IPS-18c (cell line): ENCODE measurements at regions not wholly inside any gene's neighbourhood (a gene's known extent, or its start where the extent isn't known, plus 50 kb on each side); places are given as distances from the start of the nearest gene placed in this dataset.

Experiments used
- H3K4me3 ChIP-seq: 2 replicates; pipeline ENCODE4 v1.7.0; 2013; ENCODE audit warnings: low read depth, mild to moderate bottlenecking, low read length, moderate library complexity; ENCODE audit not compliant: insufficient read depth
- H3K9me3 ChIP-seq: one replicate; pipeline ENCODE4 v1.6.1; 2013; ENCODE audit warnings: mild to moderate bottlenecking, low read length, moderate library complexity; ENCODE audit not compliant: control insufficient read depth, insufficient read depth

DNA sequence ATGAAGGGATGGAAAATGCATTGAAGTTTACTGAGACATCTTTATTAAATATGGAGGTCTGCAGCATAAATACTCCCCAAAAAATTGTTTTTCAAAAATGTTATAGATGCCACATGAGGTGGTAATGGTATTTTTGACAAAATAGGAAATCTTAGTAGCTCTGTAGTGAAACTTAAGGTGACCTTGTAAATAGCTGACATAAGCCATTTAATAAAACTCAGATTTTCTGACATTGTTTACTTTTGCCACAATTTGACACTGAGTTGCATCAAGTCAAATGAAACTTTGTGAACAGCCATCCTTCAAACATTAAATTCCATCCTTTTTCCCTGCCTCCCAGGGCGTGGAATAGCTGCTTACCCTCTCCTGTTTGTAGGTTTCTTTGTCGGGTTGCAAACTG is 953.1 kb downstream of the PCDH17 start:
- Histone ChIP-seq H3K4me3 (no peak overlapping the region), H3K9me3 (no peaks in the 10 kb centered on the region)

DNA sequence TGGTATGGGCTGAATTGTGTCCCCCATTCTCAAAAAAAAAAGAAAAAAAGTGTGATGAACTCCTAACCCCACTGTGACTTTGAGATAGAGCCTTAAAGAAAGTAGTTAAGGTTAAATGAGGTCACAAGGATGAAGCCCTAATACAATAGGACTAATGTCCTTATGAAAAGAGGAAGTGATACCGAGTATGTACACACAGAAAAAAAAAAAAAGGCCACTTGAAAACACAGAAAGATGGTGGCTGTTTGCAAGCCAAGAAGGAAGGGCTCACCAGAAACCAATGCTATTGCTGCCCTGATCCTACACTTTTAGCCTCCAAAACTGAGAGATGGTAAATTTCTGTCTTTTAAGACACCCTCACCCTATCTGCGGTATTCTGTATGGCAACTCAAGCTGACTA is 955.6 kb downstream of the PCDH17 start:
- no peak overlapping the region for H3K4me3 ChIP-seq
- no peaks in the 10 kb centered on the region for H3K9me3 ChIP-seq

DNA sequence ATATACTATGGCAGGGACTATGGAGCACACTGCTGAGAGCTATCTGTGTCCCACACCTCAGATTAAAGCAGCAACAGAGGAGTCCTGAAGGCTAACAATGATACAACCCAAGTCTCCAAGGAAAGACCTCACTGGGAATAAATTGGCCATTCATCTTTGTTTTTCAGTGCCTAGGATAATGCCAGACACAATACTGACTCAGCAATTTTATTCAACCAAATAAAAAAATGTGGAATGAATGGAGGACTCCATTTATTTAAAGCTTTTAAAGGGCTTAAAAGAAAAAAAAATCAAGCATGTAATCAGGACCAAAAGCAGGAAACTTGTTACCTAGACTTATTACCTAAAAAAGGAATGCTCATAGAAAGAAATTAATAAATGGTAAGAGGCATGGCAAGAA is 960.5 kb downstream of the PCDH17 start:
- no peak overlapping the region for H3K4me3 ChIP-seq
- H3K9me3 ChIP-seq = no peaks in the 10 kb centered on the region

DNA sequence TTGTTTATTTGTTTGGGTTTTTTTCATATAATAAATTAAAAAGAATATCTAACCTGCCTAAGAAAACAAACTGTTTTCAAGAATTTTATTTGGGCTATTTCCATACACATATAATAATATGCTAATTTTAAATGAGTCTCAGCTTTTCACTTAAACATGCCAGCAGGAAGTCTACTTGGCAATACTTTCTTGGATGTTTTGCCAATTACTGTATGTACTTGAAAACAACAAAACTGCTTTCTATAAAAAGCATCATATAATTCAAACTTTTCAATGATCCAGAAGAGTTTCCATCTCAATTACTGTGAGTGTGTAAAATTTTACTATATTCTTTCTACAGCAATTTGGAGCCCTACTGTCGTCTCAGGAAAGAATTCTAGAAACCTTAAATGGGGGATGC is 961.2 kb downstream of the PCDH17 start:
- Histone ChIP-seq H3K9me3 (no peaks in the 10 kb centered on the region), H3K4me3 (no peak overlapping the region)

DNA sequence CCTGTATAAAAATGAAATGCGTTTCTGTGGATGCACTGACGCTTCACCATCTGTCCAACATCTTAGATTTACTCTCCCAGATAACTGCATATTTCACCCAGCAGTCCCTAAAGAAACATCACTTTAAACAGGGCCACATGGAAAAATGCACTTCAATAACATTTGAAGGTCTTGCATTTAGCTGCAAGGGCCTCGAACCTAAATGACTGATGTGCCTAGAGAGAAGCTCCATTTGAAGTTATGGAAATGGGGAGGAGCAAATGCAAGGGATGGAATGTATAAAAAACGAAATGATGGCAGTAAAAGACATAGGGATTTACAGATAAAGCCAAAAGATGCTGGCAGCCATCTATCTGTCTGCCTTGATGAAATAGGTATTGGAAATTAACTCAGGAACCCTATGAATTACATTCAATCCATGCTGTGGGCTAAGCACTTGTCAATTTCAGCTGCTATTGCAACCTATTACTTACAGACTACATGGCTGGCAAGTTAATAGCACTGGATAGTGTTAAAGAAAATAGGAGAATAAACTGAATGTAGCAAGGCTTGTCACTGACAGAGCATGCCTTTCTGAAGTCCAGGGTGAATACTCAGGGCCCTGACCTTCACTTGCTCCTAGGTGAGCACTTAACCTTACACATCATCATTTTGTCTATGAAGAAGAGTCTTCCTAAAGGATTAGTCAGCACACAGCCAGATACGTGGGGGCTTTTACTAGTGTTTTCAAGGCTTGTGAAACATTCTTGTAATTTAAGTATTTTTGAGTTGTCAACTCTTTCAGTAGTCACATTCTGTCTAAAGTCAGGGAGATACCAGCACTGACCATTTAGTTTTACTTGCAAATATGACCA is 963.4 kb downstream of the PCDH17 start:
- H3K4me3 ChIP-seq = no peak overlapping the region
- H3K9me3 ChIP-seq = no peaks in the 10 kb centered on the region

DNA sequence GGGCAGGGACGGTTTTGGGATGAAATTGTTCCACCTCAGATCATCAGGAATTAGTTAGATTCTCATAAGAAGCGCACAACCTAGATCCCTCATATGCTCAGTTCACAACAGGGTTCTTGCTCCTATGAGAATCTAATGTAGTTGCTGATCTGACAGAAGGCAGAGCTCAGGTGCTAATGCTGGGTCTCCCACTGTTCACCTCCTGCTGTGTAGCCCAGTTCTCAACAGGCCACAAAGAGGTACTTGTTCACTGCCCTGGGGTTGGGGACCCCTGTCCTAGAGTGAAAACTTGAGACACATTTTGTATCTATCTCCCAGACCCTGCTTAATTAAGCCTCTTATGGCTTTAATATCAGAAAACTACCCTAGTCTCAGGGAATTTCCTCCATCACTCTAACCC is 966.0 kb downstream of the PCDH17 start:
- no peak overlapping the region for H3K4me3 ChIP-seq
- no peaks in the 10 kb centered on the region for H3K9me3 ChIP-seq

DNA sequence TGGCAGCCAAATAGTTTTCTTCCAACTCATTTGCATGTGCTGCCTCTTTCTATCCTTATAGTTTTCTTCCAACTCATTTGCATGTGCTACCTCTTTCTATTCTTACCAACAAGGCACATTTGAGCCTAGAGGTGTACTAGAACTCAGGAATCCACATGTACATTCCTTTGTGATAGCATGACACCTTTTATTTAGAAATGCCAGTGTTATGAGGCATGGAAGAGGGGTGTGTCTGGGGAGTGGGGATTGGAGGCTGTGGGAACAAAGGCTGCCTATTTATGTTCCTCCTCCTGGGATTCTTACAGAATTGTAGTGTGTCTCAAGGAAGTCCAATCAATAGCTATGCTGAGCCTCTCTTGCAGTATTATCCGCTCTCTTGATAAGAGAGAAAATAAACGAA is 966.7 kb downstream of the PCDH17 start:
- H3K9me3 ChIP-seq = no peaks in the 10 kb centered on the region
- H3K4me3 ChIP-seq = no peak overlapping the region

DNA sequence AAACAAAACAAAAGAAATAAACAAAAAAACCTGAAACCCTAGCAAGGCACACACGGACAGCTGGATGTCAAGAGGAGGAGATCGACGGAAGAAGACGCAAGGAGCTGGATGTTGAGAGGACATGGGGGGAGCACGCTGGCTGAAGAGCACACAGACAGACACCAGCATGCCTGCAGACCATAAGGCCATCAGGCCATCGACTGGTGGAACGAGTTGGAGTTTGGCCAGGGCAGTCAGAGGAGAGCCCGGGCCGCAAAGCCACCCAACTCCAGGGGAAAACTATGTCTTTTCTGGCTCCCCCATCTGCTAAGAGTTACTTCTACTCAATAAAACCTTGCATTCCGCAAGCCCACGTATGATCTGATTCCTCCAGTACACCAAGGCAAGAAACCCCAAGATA is 979.6 kb downstream of the PCDH17 start:
- Histone ChIP-seq H3K9me3 (no peaks in the 10 kb centered on the region), H3K4me3 (no peak overlapping the region)

DNA sequence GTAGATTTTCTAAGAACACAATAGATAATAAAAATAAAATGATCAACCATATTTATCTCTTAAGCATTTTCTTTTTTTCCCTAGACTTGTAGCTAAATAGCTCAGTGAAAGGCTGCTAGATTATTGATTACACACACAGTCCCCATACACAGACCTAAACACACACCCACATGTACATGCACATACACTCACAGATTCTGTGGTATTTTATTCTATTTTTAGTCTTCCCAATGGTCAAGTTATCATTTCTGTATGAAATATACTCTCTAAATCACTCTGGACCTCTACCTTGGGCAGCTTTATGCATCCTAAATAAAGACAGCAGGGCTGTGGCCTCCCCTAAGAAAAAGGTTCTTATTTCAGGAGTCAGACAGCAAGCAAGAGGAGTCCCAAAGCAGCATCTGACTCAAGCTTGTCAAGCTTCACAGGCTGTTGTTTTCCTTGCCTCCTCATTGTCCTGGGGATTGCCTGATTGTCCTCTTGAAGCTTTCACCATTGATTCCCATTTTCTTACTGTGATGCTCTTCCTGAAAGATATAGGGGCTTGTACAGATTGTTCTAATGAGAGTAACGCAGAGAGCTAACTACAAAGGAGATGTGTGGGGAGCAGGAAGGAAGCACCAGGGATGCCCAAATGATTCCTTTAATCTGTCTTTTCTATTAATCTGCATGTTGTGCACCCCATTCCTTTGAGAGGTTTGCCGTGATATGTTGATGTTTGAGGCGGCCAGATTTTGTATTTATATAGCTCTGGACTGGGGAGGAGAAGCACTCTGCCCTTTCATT is 986.5 kb downstream of the PCDH17 start:
- no peaks in the 10 kb centered on the region for H3K9me3 ChIP-seq
- H3K4me3 ChIP-seq = no peak overlapping the region

DNA sequence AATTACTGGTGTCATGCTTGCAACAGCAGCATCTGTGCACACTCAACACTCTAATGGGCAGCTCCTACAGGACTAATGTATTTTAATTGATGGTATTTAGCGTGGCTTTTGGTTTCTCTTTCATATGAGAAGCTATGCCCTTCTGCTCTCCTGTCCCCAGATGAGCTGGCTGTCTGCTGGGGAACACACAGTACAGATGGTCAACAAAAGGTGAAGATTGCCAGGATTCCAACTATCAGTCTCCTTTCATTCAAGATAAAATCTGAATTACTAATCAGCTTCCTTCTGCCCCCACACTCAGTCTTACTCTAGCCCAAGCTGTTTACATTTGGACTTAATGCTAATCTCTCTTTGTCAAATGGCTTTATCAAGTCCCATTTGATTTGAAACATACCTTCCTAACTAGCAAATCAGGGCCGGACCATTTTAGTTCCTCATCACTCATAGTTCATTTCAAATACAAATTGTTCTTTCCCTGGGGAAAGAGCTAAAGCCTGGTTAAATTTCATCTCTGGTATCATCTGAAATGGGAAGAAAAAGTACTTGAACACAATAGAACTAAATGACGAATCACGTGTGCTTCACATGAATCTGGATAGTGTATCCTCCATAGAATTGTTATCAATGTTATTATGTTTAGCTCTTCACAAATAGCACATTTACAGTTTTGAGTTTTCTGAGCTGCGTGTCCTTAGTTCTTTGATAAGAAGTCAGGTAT is 988.0 kb downstream of the PCDH17 start:
- H3K9me3 ChIP-seq = no peaks in the 10 kb centered on the region
- H3K4me3 ChIP-seq = no peak overlapping the region

DNA sequence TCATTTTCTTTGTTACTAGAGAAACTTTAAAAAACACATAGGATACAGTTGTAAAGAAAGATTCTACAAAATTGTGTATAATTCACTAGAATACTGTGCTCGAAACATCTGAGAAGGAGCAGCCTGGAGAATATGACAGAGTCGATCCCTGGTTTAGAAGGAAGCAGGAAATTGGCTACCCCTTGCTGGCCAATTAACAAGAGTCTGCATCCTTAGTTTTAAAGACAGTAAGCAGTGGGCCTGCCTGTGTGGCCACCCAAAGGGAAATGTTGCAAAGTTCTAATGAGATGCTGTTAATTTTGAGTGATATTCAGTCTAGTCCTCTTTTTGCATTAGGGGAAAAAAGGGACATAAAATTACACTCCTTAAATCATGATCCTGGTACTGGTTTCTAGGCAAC is 988.6 kb downstream of the PCDH17 start:
- H3K4me3 ChIP-seq = no peak overlapping the region
- H3K9me3 ChIP-seq = no peaks in the 10 kb centered on the region

DNA sequence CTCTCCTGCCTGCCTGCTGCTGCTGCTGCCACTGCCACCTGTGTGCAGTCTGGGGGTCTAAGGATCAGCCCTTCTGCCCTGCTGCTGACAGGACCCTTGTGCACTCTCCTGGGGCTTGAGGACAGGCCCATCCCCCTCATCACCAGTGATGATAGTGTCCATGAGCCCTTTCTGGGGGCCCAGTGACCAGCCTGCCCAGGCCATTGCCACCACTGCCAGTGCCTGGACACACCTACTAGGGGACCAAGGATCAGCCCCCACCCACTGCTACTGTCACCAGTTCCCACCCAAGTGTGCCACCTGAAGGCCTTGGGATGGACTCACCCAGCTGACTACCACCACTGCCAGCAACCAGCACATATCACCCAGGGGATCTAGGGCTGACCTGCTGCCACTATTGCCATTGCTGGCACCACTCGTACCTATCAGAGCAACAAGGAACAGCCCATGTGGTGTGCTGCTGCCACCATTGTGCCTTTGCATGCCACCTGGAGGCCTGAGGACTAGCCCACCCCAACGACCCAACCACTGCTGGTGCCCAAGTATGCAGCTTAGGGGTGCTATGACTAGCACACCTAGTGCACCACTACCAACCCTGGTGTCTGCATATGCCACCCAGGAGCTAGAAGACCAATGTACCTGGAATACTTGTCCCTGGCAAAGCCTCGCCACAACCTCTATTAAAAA is 994.3 kb downstream of the PCDH17 start:
- Histone ChIP-seq H3K4me3 (no peak overlapping the region), H3K9me3 (no peaks in the 10 kb centered on the region)

DNA sequence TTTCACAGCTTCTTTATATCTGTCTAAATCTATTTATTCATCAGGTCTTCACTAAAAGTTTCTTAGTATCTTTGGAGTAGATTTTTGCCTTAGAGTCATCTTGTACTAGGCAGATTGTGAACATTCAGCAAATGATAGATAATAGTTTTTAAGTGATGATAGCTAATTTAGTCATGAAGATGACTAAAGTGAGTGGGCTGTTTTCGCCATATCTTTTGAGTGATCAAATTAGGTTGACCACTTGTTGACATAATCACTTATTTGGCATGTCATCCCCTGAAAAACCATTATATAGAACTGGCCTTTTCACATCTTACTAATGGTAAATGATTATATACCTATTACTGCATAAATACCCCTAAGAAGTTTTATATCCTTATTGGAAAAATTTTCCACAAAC is 999.2 kb downstream of the PCDH17 start:
- Histone ChIP-seq H3K4me3 (no peak overlapping the region), H3K9me3 (no peaks in the 10 kb centered on the region)

DNA sequence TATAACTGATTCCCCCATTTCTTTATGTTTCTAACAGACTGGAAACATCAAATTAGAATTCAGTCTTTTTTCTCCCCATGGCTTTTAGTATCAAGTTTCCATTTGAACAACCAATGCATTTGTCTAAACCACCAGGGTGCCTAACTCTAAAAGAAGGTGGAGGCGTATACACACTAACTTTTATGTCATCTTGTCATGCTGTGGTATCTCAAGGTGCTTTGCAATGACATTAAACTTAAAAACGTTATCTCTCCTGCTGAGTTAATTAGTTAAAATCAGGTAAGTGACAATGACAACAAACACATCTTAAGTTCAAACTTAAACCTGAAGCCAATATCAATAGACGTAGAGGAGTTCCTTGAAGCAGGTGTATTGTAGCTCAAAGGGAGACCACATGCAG is 1001.7 kb downstream of the PCDH17 start:
- no peaks in the 10 kb centered on the region for H3K9me3 ChIP-seq

DNA sequence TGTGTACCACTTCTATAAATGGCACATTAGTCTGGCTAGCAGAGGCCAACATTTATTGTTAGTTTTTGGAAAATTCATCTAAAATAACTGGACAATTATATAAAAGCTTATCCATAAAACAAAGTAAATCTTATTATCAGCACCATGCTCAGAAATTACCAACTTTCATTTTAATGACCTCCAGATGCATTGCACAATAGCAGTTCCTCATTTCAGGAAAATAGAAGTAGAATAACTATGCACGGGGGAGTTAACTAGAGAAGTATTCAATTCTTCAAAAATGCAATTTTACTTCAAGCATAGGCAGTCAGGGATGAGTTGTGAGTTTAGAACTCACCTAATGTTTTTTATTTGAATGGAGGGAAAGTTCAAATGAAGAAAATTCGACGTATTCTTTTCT is 1023.5 kb downstream of the PCDH17 start:
- Histone ChIP-seq H3K4me3 (no peak overlapping the region), H3K9me3 (no peaks in the 10 kb centered on the region)

More for the DNA sequence above, 1001.7 kb downstream of the PCDH17 start:
- H3K4me3 ChIP-seq = no peak overlapping the region

DNA sequence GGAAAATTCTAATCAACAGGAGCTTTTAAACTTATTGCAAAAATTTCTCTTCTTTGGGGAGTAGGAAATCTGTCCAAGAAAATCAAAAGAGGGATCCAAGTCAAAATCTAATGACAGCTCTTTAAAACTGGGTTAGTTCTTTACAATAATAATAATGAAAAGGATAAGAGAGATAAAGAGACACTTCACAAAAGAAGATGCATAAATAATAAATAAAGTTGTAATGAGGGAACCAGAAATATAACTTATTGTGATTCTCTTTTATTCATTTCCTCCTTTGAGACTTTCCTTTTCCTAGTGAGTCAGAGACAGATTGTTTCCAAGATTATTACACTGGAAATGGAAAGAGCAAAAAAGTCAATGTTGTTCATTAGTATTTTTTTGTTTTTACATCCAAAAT is 1029.3 kb downstream of the PCDH17 start:
- no peaks in the 10 kb centered on the region for H3K9me3 ChIP-seq
- no peak overlapping the region for H3K4me3 ChIP-seq

DNA sequence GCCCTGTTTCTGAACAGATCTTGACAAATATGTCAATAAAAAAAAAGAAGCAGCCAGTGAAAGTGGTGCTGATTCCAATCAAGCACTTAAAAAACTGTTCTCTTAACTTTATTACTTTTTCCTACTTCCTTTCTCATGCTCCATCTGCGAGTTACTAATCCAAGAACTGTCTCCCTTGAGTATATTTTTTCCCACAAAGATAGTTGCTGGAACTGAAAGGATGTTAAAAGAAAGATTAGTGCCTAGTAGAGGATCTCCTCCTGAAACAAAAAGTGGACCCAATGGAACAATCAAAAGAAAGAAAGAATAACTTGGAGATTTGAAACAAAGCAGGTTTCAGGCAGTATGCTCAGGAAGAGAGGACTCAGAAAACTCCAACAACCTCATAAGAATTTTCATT is 1034.8 kb downstream of the PCDH17 start:
- H3K4me3 ChIP-seq = no peak overlapping the region
- H3K9me3 ChIP-seq = no peaks in the 10 kb centered on the region
